ENCODE measurements at regions not wholly inside any gene's neighbourhood (a gene's known extent, or its start where the extent isn't known, plus 50 kb on each side); places are given as distances from the start of the nearest gene placed in this dataset.

DNA sequence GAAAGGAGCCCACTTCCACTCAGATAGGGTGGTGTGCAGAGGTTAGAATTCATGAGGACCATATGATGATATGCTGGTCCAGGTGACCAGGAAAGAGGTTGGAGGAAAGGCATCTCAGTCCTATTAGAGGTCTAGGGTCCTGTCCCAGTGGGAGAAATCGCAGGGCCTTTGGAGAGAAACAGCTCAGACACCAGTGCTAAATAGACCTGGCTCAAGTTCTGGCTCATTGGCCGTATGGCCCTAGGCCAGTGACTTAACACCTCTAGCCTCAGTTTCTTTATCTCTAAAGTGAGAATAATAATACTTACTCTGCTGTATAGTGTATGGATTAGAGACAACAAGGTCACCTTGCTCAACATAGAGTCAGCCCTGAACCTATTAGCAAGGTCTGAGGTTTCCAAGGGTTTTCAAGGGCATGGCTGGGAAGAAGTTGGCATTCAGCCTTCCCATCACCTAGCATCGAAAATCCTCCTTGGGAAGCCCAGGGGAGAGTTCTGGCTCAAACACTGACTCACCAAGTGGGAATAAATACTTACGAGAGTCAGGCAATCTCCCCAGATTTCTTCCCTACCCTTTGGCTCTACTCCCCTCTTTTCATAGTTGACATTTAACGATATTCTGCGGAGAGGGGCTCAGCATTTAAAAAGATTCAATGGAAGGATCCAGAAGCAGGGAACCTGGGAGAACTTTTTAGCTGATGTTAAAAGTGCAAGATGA lies 473.1 kb upstream of the PODXL start:
- FAIRE-seq = no peak
- POLR2A ChIA-PET = no interaction called here

More for the DNA sequence above, 473.1 kb upstream of the PODXL start:
- Histone ChIP-seq H3K36me3 (ENCODE audit: control insufficient read depth in 2 of 2, extremely low read depth in 1 of 2, insufficient read depth in 2 of 2, low read length in 2 of 2) (no peaks in the 10 kb centered on the region), H3K4me3 (replicated peaks in 1 of 3; ENCODE audit: insufficient read depth in 1 of 3, low read depth in 1 of 3, low read length in 3 of 3) (no peak overlapping the region), H3K27me3 (ENCODE audit: control insufficient read depth in 2 of 2, insufficient read depth in 2 of 2, low read length in 2 of 2) (peaks cover under 1 to 4% of the 10 kb centered on the region in 2 experiments), H2AFZ (ENCODE audit: low read depth, low read length) (no peak overlapping the region), H3K9me3 (replicated peaks; ENCODE audit: control insufficient read depth, insufficient read depth, low read length) (no peaks in the 10 kb centered on the region), H3K4me2 (ENCODE audit: insufficient read depth, low read length) (no peak overlapping the region), H3K79me2 (ENCODE audit: control insufficient read depth, insufficient read depth, low read length) (no peaks in the 10 kb centered on the region), H3K9me1 (replicated peaks; ENCODE audit: control insufficient read depth, extremely low read depth, insufficient read depth, low read length) (no peaks in the 10 kb centered on the region), H3K9ac (replicated peaks; ENCODE audit: extremely low read depth, insufficient read depth, low read length) (no peak overlapping the region), H3K4me1 (ENCODE audit: control insufficient read depth, extremely low read depth, insufficient read depth, low read length) (no peaks in the 10 kb centered on the region), H4K20me1 (replicated peaks; ENCODE audit: control insufficient read depth, extremely low read depth, insufficient read depth, low read length) (no peaks in the 10 kb centered on the region), H3K27ac (ENCODE audit: insufficient read depth, low read depth, low read length) (no peak overlapping the region)
- no TSS peak for BruUV-seq (replicated peaks)
- TF ChIP-seq GATA2 (IDR thresholded peaks at IDR 0.05; ENCODE audit: insufficient read depth, insufficient read length, low read depth, low read length) (no peak), JUN (IDR thresholded peaks at IDR 0.05; ENCODE audit: borderline replicate concordance, insufficient read depth, insufficient read length, low read depth) (no peak), EZH2 (IDR thresholded peaks at IDR 0.05; ENCODE audit: borderline replicate concordance, low read depth, low read length, severe bottlenecking) (no peak), CTCF (IDR thresholded peaks at IDR 0.05; ENCODE audit: extremely low read depth in 1 of 2, insufficient read depth in 1 of 2, low read depth in 1 of 2, low read length in 2 of 2) (no peak), POLR2A (IDR thresholded peaks at IDR 0.05; ENCODE audit: low read depth, low read length) (no peak), MYC (IDR thresholded peaks at IDR 0.05; ENCODE audit: low read depth, low read length) (no peak), POLR2AphosphoS5 (IDR thresholded peaks at IDR 0.05; ENCODE audit: insufficient read depth, low read depth, low read length) (no peak), FOS (IDR thresholded peaks at IDR 0.05; ENCODE audit: borderline replicate concordance, insufficient read depth, low read length) (no peak)
- TF ChIP-seq, protein P1, sequence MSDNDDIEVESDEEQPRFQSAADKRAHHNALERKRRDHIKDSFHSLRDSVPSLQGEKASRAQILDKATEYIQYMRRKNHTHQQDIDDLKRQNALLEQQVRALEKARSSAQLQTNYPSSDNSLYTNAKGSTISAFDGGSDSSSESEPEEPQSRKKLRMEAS (IDR thresholded peaks at IDR 0.05; ENCODE audit: insufficient read depth, insufficient read length) = no peak
- no peak for DNase-seq (ENCODE audit: low read depth, low spot score)
- dilution Hi-C loops (cut with MboI; ENCODE audit: extremely low pct_ligation_motif_present, low sequenced_read_pairs) (no loop called here), intact Hi-C loops (cut with micrococcal nuclease) (no loop called here)
- CTCF ChIA-PET = interaction anchor here (0.6 to 1.3 kb wide), 2 partner anchors 54 to 84 kb away, joined by 3 to 4 read pairs; no protein-coding TSS in a partner anchor
